ENCODE measurements at regions not wholly inside any gene's neighbourhood (a gene's known extent, or its start where the extent isn't known, plus 50 kb on each side); places are given as distances from the start of the nearest gene placed in this dataset.

- no peak overlapping the region for H3K4me3 Mint-ChIP-seq
- WGBS (ENCODE audit: insufficient coverage) = 78% methylated on average over 2 of the region's 2 CpGs
- H3K79me2 ChIP-seq (ENCODE audit: insufficient read depth, low read length) = no peaks in the 10 kb centered on the region
- no peaks in the 10 kb centered on the region for H3K27me3 Mint-ChIP-seq (ENCODE audit: low read depth in 3 of 3)
- no peaks in the 10 kb centered on the region for H3K36me3 ChIP-seq (replicated peaks in 1 of 2; ENCODE audit: control insufficient read depth in 1 of 2, insufficient read depth in 2 of 2, low read length in 2 of 2)
- no peak overlapping the region for H3K4me2 ChIP-seq (replicated peaks; ENCODE audit: extremely low read depth, low read length, poor library complexity, severe bottlenecking)
- H2AFZ ChIP-seq (ENCODE audit: insufficient read depth, low read depth, low read length, poor library complexity, severe bottlenecking) = no peak overlapping the region
- H3K9ac ChIP-seq (ENCODE audit: insufficient read depth, low read length, poor library complexity, severe bottlenecking) = no peak overlapping the region
- H4K20me1 ChIP-seq (ENCODE audit: insufficient read depth, low read length) = no peaks in the 10 kb centered on the region
- H3K4me1 ChIP-seq (ENCODE audit: control insufficient read depth in 1 of 2, insufficient read depth in 2 of 2, low read length in 2 of 2) = no peaks in the 10 kb centered on the region
- intact Hi-C loops (cut with micrococcal nuclease) = no loop called here
- H3K36me3 Mint-ChIP-seq = no peaks in the 10 kb centered on the region
- TF ChIP-seq CTCF (IDR thresholded peaks at IDR 0.05) = no peak
- no peak for DNase-seq
- no peak overlapping the region for H3K27ac Mint-ChIP-seq
- H3K9me3 Mint-ChIP-seq = peaks cover 0 to 4% (median 0%) of the 10 kb centered on the region in 7 donors
- no peaks in the 10 kb centered on the region for H3K9me3 ChIP-seq (replicated peaks in 1 of 2; ENCODE audit: control insufficient read depth in 1 of 2, insufficient read depth in 1 of 2, low read length in 2 of 2)
- no peaks in the 10 kb centered on the region for H3K4me1 Mint-ChIP-seq
- H3K4me3 ChIP-seq (replicated peaks in 1 of 3; ENCODE audit: low read depth in 2 of 3, low read length in 3 of 3) = no peak overlapping the region
- no peaks in the 10 kb centered on the region for H3K27me3 ChIP-seq (ENCODE audit: control insufficient read depth in 2 of 2, insufficient read depth in 2 of 2, low read length in 2 of 2)
- H3K27ac ChIP-seq (ENCODE audit: low read depth in 1 of 2, low read length in 2 of 2) = no peak overlapping the region
Observed at GRCh38 chr2:138212434-138212833, 248.2 kb downstream of the HNMT start.

GRCh38 chr2:138213084-138213483 lies 248.8 kb downstream of the HNMT start:
- H3K9ac ChIP-seq (ENCODE audit: insufficient read depth, low read length, poor library complexity, severe bottlenecking) = no peak overlapping the region
- H3K79me2 ChIP-seq (ENCODE audit: insufficient read depth, low read length) = no peaks in the 10 kb centered on the region
- no peak overlapping the region for H3K27ac Mint-ChIP-seq
- peaks cover 0 to 2% (median 0%) of the 10 kb centered on the region in 7 donors for H3K9me3 Mint-ChIP-seq
- H3K4me3 Mint-ChIP-seq = no peak overlapping the region
- H4K20me1 ChIP-seq (ENCODE audit: insufficient read depth, low read length) = no peaks in the 10 kb centered on the region
- no peaks in the 10 kb centered on the region for H3K27me3 ChIP-seq (ENCODE audit: control insufficient read depth in 2 of 2, insufficient read depth in 2 of 2, low read length in 2 of 2)
- H2AFZ ChIP-seq (ENCODE audit: insufficient read depth, low read depth, low read length, poor library complexity, severe bottlenecking) = no peak overlapping the region
- H3K4me3 ChIP-seq (replicated peaks in 1 of 3; ENCODE audit: low read depth in 2 of 3, low read length in 3 of 3) = no peak overlapping the region
- H3K9me3 ChIP-seq (replicated peaks in 1 of 2; ENCODE audit: control insufficient read depth in 1 of 2, insufficient read depth in 1 of 2, low read length in 2 of 2) = no peaks in the 10 kb centered on the region
- WGBS (ENCODE audit: insufficient coverage) = 27% methylated on average over 1 of the region's 2 CpGs
- no peaks in the 10 kb centered on the region for H3K36me3 Mint-ChIP-seq
- H3K4me1 ChIP-seq (ENCODE audit: control insufficient read depth in 1 of 2, insufficient read depth in 2 of 2, low read length in 2 of 2) = no peaks in the 10 kb centered on the region
- DNase-seq = no peak
- H3K36me3 ChIP-seq (replicated peaks in 1 of 2; ENCODE audit: control insufficient read depth in 1 of 2, insufficient read depth in 2 of 2, low read length in 2 of 2) = no peaks in the 10 kb centered on the region
- H3K27ac ChIP-seq (ENCODE audit: low read depth in 1 of 2, low read length in 2 of 2) = no peak overlapping the region
- H3K27me3 Mint-ChIP-seq (ENCODE audit: low read depth in 3 of 3) = no peaks in the 10 kb centered on the region
- no peak overlapping the region for H3K4me2 ChIP-seq (replicated peaks; ENCODE audit: extremely low read depth, low read length, poor library complexity, severe bottlenecking)
- TF ChIP-seq CTCF (IDR thresholded peaks at IDR 0.05) = no peak
- H3K4me1 Mint-ChIP-seq = no peaks in the 10 kb centered on the region
- intact Hi-C loops (cut with micrococcal nuclease) = no loop called here

All from CD14-positive monocyte (primary cell).